K562 (cell line): ENCODE measurements at regions not wholly inside any gene's neighbourhood (a gene's known extent, or its start where the extent isn't known, plus 50 kb on each side); places are given as distances from the start of the nearest gene placed in this dataset.

Experiments used
- ATAC-seq: fragments of 200-7000 bp; cut with Tn5 transposase; 3 replicates; pipeline ENCODE4 v1.9.1; 2020; ENCODE audit warnings: moderate library complexity
- BruUV-seq: library from RNA; stranded (reverse); fragments of 400-500 nt; replicated peaks from 2 replicates; lab custom pipeline; 2021; lab: Mats Ljungman, UMichigan
- CTCF ChIA-PET: fragments of 300-600 bp; formaldehyde crosslinking; extraction: SDS; loops from one replicate; lab custom pipeline; 2021; ENCODE audit warnings: low intra/inter-chr PET ratio; lab: Yijun Ruan, JAX
- POLR2A ChIA-PET: fragments of 300-600, 350-650 bp; sonication (Branson Sonifier 250); formaldehyde crosslinking; extraction: SDS; loops from one replicate; lab custom pipeline; 2021; ENCODE audit warnings: antibody characterized with exemption, inconsistent platforms; lab: Yijun Ruan, JAX
- DNase-seq, 4 experiments: peaks; one replicate each; pipeline versions ENCODE4 v3.0.0 to v3.0.0-alpha.2; 2011 to 2018; ENCODE audit warnings: low spot score in 3 of 4, mixed read lengths in 3 of 4; ENCODE audit errors: extremely low read depth in 1 of 4
- FAIRE-seq: peaks from 2 replicates; lab custom pipeline; 2011; peaks lifted over from hg19 to GRCh38; lab: Jason Lieb, UNC
- H2AFZ ChIP-seq: 2 replicates; pipeline ENCODE4 v1.6.0; 2011; ENCODE audit warnings: low read depth, low read length, control low read depth, inconsistent platforms
- H3K27ac ChIP-seq: fragments of 200-600 bp; 3 replicates; pipeline ENCODE4 v1.8.0; 2011; ENCODE audit warnings: low read depth, mild to moderate bottlenecking, control low read depth, inconsistent platforms, low read length, moderate library complexity, mixed read lengths; ENCODE audit errors: extremely low read depth
- H3K27me3 ChIP-seq, 2 experiments: fragments of 300-600 bp in 1 of 2; 2 replicates in 1 of 2; 3 replicates in 1 of 2; pipeline versions ENCODE4 v1.6.0 to v1.8.0; 2011; ENCODE audit warnings: inconsistent platforms in 2 of 2, low read length in 2 of 2, mild to moderate bottlenecking in 1 of 2, mixed read lengths in 1 of 2, moderate library complexity in 1 of 2; ENCODE audit not compliant: control insufficient read depth in 2 of 2, insufficient read depth in 2 of 2
- H3K36me3 ChIP-seq: fragments of 300-600 bp; 3 replicates; pipeline ENCODE4 v1.8.0; 2011; ENCODE audit warnings: mild to moderate bottlenecking, low read length, inconsistent platforms; ENCODE audit not compliant: control insufficient read depth, insufficient read depth
- H3K4me1 ChIP-seq, 2 experiments: fragments of 200-600 bp in 1 of 2; replicated peaks in 1 of 2; 2 replicates in 1 of 2; 3 replicates in 1 of 2; pipeline versions ENCODE4 v1.5.1 to v1.8.0; 2011; ENCODE audit warnings: inconsistent platforms in 2 of 2, low read length in 2 of 2, mild to moderate bottlenecking in 1 of 2, mixed read lengths in 1 of 2, moderate library complexity in 1 of 2; ENCODE audit not compliant: control insufficient read depth in 2 of 2, insufficient read depth in 2 of 2
- H3K4me2 ChIP-seq: 2 replicates; pipeline ENCODE4 v1.6.1; 2011; ENCODE audit warnings: low read length, control low read depth, inconsistent platforms, mixed read lengths; ENCODE audit not compliant: insufficient read depth
- H3K4me3 ChIP-seq: fragments of 200-600 bp; sonication (generic), shearing (Covaris generic); 2 replicates; pipeline ENCODE4 v1.5.1; 2016; ENCODE audit warnings: control low read depth, inconsistent platforms
- H3K79me2 ChIP-seq: fragments of 200-600 bp; 3 replicates; pipeline ENCODE4 v1.8.0; 2011; ENCODE audit warnings: low read length, inconsistent platforms; ENCODE audit not compliant: control insufficient read depth, insufficient read depth
- H3K9ac ChIP-seq, 2 experiments: 2 replicates each; pipeline versions ENCODE4 v1.6.0 to v1.6.1; 2011; ENCODE audit warnings: low read depth in 2 of 2, low read length in 2 of 2, control low read depth in 1 of 2, inconsistent platforms in 1 of 2, mild to moderate bottlenecking in 1 of 2, mixed read lengths in 1 of 2; ENCODE audit not compliant: insufficient read depth in 1 of 2
- H3K9me1 ChIP-seq: one replicate; pipeline ENCODE4 v1.6.0; 2011; ENCODE audit warnings: inconsistent platforms, mild to moderate bottlenecking, low read length, moderate library complexity; ENCODE audit not compliant: control insufficient read depth, insufficient read depth
- H3K9me3 ChIP-seq: replicated peaks from 2 replicates; pipeline ENCODE4 v1.5.1; 2011; ENCODE audit warnings: low read depth, low read length, inconsistent platforms; ENCODE audit not compliant: control insufficient read depth, insufficient read depth
- H4K20me1 ChIP-seq: replicated peaks from 2 replicates; pipeline ENCODE4 v1.6.1; 2011; ENCODE audit warnings: low read length, inconsistent platforms, mixed read lengths; ENCODE audit not compliant: control insufficient read depth, insufficient read depth
- GTF2E2 ChIP-seq: fragments of 200-800 bp; sonication (Bioruptor generic); IDR thresholded peaks from 2 replicates; pipeline ENCODE4 v1.6.1; 2016; ENCODE audit warnings: missing genetic modification characterization, missing compliant biosample characterization
- KAT8 ChIP-seq: fragments of 450-650 bp; IDR thresholded peaks from 2 replicates; pipeline ENCODE4 v1.6.1; 2016; ENCODE audit warnings: low read depth, mild to moderate bottlenecking
- SRSF1 ChIP-seq: fragments of 200-400 bp; formaldehyde crosslinking; IDR thresholded peaks from 2 replicates; pipeline ENCODE4 v1.6.1; 2017; ENCODE audit warnings: mild to moderate bottlenecking, low read depth, low read length, moderate library complexity
- ZNF644 ChIP-seq: fragments of 200-800 bp; sonication (Bioruptor generic); IDR thresholded peaks from 2 replicates; pipeline ENCODE4 v1.6.1; 2016; ENCODE audit warnings: low read depth, missing genetic modification characterization, missing compliant biosample characterization
- ZNF785 ChIP-seq: fragments of 250-450 bp; sonication (Bioruptor Pico); IDR thresholded peaks from 2 replicates; pipeline ENCODE4 v1.4.0; 2020; ENCODE audit warnings: mild to moderate bottlenecking
- WGBS: fragments of 100-300 bp; shearing (Covaris generic); methylation state at CpG from one replicate; pipeline ENCODE4 v1.1.6; 2016; ENCODE audit warnings: low coverage, mixed read lengths; ENCODE audit not compliant: insufficient coverage; ENCODE audit errors: missing lambda C conversion rate; 5-methylcytosine and 5-hydroxymethylcytosine counted together
- in situ Hi-C: fragments of 300-500 bp; cut with MboI; formaldehyde crosslinking; loops from 4 replicates; pipeline ENCODE4 v1.15.0; 2018; ENCODE audit warnings: inconsistent platforms, mixed read lengths
- intact Hi-C: fragments of 100-400 bp; cut with micrococcal nuclease; formaldehyde crosslinking; loops from 2 replicates; pipeline ENCODE4 v1.14.2; 2022
- TF ChIP-seq, protein P1 (sequence below): sonication (generic); formaldehyde crosslinking; IDR thresholded peaks from 2 replicates; pipeline ENCODE4 v1.8.1; 2023; ENCODE audit warnings: mild to moderate bottlenecking, missing genetic modification reagents
- TF ChIP-seq, protein P2 (sequence below): fragments of 450-650 bp; formaldehyde crosslinking; IDR thresholded peaks from 2 replicates; pipeline ENCODE4 v1.4.0; 2022; ENCODE audit warnings: missing genetic modification characterization
- TF ChIP-seq, protein P3 (sequence below), 2 experiments: IDR thresholded peaks; 2 replicates each; pipeline ENCODE4 v1.6.1; 2011; ENCODE audit warnings: borderline replicate concordance in 1 of 2, control low read depth in 1 of 2, low read depth in 1 of 2, low read length in 1 of 2, mild to moderate bottlenecking in 1 of 2, mixed read lengths in 1 of 2, moderate library complexity in 1 of 2; ENCODE audit not compliant: insufficient read depth in 1 of 2, insufficient read length in 1 of 2, poor library complexity in 1 of 2, severe bottlenecking in 1 of 2; ENCODE audit errors: extremely low read depth in 1 of 2

DNA sequence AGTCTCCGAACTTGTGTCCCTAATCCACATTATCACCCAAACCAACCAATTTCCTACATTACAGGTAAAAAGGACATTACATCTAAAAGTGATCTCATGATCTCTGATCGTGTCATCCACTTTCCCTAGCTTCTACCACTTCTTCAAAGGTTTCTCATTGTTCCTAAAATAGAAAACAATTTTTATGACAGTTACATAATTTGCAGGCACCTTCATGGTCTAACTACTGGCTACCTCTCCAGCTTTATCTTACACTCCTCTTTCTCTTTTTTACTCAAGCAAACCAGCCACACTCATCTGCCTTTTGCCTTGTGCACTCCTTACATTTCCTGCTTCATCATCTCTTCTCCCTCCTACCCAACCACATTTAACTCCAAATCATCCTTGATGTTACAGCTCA lies 886.7 kb upstream of the SORCS1 start (continued):
- TF ChIP-seq, protein P1, sequence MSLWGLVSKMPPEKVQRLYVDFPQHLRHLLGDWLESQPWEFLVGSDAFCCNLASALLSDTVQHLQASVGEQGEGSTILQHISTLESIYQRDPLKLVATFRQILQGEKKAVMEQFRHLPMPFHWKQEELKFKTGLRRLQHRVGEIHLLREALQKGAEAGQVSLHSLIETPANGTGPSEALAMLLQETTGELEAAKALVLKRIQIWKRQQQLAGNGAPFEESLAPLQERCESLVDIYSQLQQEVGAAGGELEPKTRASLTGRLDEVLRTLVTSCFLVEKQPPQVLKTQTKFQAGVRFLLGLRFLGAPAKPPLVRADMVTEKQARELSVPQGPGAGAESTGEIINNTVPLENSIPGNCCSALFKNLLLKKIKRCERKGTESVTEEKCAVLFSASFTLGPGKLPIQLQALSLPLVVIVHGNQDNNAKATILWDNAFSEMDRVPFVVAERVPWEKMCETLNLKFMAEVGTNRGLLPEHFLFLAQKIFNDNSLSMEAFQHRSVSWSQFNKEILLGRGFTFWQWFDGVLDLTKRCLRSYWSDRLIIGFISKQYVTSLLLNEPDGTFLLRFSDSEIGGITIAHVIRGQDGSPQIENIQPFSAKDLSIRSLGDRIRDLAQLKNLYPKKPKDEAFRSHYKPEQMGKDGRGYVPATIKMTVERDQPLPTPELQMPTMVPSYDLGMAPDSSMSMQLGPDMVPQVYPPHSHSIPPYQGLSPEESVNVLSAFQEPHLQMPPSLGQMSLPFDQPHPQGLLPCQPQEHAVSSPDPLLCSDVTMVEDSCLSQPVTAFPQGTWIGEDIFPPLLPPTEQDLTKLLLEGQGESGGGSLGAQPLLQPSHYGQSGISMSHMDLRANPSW (CRISPR knock-in tag): no peak
- TF ChIP-seq KAT8 (no peak), ZNF644 (tag) (no peak)

DNA sequence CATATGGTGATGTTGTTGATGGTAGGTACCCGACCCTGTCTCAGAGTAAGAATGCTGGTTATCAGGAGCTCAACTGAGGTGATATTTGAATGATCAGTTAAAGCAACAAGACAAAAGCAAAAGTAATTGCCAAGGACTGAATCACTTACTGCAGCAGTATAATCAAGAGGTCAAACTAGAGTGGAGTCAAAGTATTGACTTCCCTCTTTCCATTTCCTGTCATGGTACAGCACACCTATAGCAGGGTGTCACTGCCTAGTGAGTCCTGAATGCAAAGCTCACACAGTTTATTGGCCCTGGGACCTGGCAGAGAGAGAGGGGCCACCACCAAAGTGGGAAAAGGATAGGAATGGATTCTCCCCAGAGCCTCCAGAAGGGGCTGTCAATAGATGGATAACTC lies 886.1 kb upstream of the SORCS1 start:
- Histone ChIP-seq H3K27ac (no peak overlapping the region), H3K9me3 (no peaks in the 10 kb centered on the region), H2AFZ (no peak overlapping the region), H3K4me1 (no peaks in the 10 kb centered on the region), H3K4me3 (no peak overlapping the region), H3K27me3 (no peaks in the 10 kb centered on the region), H3K36me3 (no peaks in the 10 kb centered on the region), H3K79me2 (no peaks in the 10 kb centered on the region), H3K4me2 (no peak overlapping the region), H3K9me1 (no peaks in the 10 kb centered on the region), H4K20me1 (no peaks in the 10 kb centered on the region), H3K9ac (no peak overlapping the region)
- no TSS peak for BruUV-seq
- no peak for ATAC-seq
- no peak for FAIRE-seq
- WGBS: 0% methylated on average over 1 of the region's 1 CpG
- DNase-seq: no peak
- CTCF ChIA-PET: no interaction called here
- POLR2A ChIA-PET: no interaction called here
- in situ Hi-C loops: no loop called here
- intact Hi-C loops: no loop called here
- no peak for TF ChIP-seq GTF2E2
- TF ChIP-seq, protein P2, sequence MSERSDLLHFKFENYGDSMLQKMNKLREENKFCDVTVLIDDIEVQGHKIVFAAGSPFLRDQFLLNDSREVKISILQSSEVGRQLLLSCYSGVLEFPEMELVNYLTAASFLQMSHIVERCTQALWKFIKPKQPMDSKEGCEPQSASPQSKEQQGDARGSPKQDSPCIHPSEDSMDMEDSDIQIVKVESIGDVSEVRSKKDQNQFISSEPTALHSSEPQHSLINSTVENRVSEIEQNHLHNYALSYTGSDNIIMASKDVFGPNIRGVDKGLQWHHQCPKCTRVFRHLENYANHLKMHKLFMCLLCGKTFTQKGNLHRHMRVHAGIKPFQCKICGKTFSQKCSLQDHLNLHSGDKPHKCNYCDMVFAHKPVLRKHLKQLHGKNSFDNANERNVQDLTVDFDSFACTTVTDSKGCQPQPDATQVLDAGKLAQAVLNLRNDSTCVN (CRISPR knock-in tag): no peak
- TF ChIP-seq SRSF1: no peak
- TF ChIP-seq ZNF785 (CRISPR knock-in tag): no peak
- TF ChIP-seq, protein P3, sequence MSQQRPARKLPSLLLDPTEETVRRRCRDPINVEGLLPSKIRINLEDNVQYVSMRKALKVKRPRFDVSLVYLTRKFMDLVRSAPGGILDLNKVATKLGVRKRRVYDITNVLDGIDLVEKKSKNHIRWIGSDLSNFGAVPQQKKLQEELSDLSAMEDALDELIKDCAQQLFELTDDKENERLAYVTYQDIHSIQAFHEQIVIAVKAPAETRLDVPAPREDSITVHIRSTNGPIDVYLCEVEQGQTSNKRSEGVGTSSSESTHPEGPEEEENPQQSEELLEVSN (IDR thresholded peaks at IDR 0.05; ENCODE audit: borderline replicate concordance in 1 of 2, extremely low read depth in 1 of 2, insufficient read depth in 1 of 2, insufficient read length in 1 of 2, low read depth in 1 of 2, low read length in 1 of 2, poor library complexity in 1 of 2, severe bottlenecking in 1 of 2): no peak
